Stimulated activated CD4-positive, alpha-beta T cell treated with anti-CD3 and anti-CD28 coated beads, TNF-alpha, amount 100 ng/mL, for 4 hours (primary cell): ENCODE measurements at regions not wholly inside any gene's neighbourhood (a gene's known extent, or its start where the extent isn't known, plus 50 kb on each side); places are given as distances from the start of the nearest gene placed in this dataset.
"Not testable (repeated sequence)": the region's sequence is repeated elsewhere in the genome, so short reads cannot be mapped to it uniquely, and the experiment has no call there.

Experiments used
- DNase-seq, 3 experiments: peaks; one replicate each; pipeline ENCODE4 v3.0.0-alpha.2; 2020; ENCODE audit warnings: low read depth in 3 of 3

- no peak for DNase-seq
Measured at GRCh38 chr16:79407461-79408135, 192.9 kb downstream of the MAF start.

- DNase-seq = no peak
Measured at GRCh38 chr16:79407005-79407404, 193.5 kb downstream of the MAF start.

GRCh38 chr16:79404571-79404970 lies 196.0 kb downstream of the MAF start:
- DNase-seq = no peak

- no peak for DNase-seq
Measured at GRCh38 chr16:79403534-79403933, 197.0 kb downstream of the MAF start.

- DNase-seq = no peak
Measured at GRCh38 chr16:79402920-79403319, 197.6 kb downstream of the MAF start.

- no peak for DNase-seq
Measured at GRCh38 chr16:79402356-79402755, 198.2 kb downstream of the MAF start.

- no peak for DNase-seq
Measured at GRCh38 chr16:79401782-79402181, 198.8 kb downstream of the MAF start.

- DNase-seq = no peak
Measured at GRCh38 chr16:79401157-79401556, 199.4 kb downstream of the MAF start.

GRCh38 chr16:79400462-79401149 lies 199.9 kb downstream of the MAF start:
- DNase-seq = no peak

GRCh38 chr16:79395591-79395990 lies 204.9 kb downstream of the MAF start:
- DNase-seq = no peak

GRCh38 chr16:79394206-79394605 lies 206.3 kb downstream of the MAF start:
- no peak for DNase-seq

- DNase-seq = no peak
Measured at GRCh38 chr16:79393564-79393963, 207.0 kb downstream of the MAF start.

- DNase-seq = no peak
Measured at GRCh38 chr16:79393127-79393526, 207.4 kb downstream of the MAF start.

GRCh38 chr16:79392081-79392480 lies 208.5 kb downstream of the MAF start:
- DNase-seq = no peak

- DNase-seq = no peak
Measured at GRCh38 chr16:79391395-79391794, 209.1 kb downstream of the MAF start.

- DNase-seq = no peak
Measured at GRCh38 chr16:79390481-79391051, 210.0 kb downstream of the MAF start.

GRCh38 chr16:79388396-79388795 lies 212.1 kb downstream of the MAF start:
- DNase-seq = no peak

GRCh38 chr16:79386299-79386698 lies 214.2 kb downstream of the MAF start:
- no peak for DNase-seq

GRCh38 chr16:79381603-79382042 lies 218.9 kb downstream of the MAF start:
- no peak for DNase-seq

- no peak for DNase-seq
Measured at GRCh38 chr16:79380995-79381602, 219.4 kb downstream of the MAF start.

GRCh38 chr16:79379095-79379494 lies 221.4 kb downstream of the MAF start:
- no peak for DNase-seq

- not testable (repeated sequence) for DNase-seq
Measured at GRCh38 chr16:79377082-79377481, 223.5 kb downstream of the MAF start.

- no peak for DNase-seq
Measured at GRCh38 chr16:79375351-79375750, 225.2 kb downstream of the MAF start.
